Neural cell (in vitro differentiated cells): ENCODE measurements at regions not wholly inside any gene's neighbourhood (a gene's known extent, or its start where the extent isn't known, plus 50 kb on each side); places are given as distances from the start of the nearest gene placed in this dataset.
"Not testable (repeated sequence)": the region's sequence is repeated elsewhere in the genome, so short reads cannot be mapped to it uniquely, and the experiment has no call there.

Source experiments
- H2AFZ ChIP-seq: fragments of 200-600, 300-800 bp; sonication (generic), shearing (Covaris generic); 2 replicates; pipeline ENCODE4 v1.6.0; 2014; ENCODE audit warnings: low read depth, mild to moderate bottlenecking, antibody characterized with exemption, low read length, moderate library complexity
- H3F3A ChIP-seq: fragments of 200-600 bp; shearing (Covaris generic); 2 replicates; pipeline ENCODE4 v1.6.1; 2016; ENCODE audit warnings: mild to moderate bottlenecking, moderate library complexity, mixed read lengths, antibody characterized with exemption, low read length; ENCODE audit not compliant: insufficient read depth, poor library complexity, severe bottlenecking
- H3K27ac ChIP-seq: fragments of 200-600, 300-800 bp; sonication (generic), shearing (Covaris generic); 2 replicates; pipeline ENCODE4 v1.5.1; 2014; ENCODE audit warnings: mild to moderate bottlenecking, low read length, moderate library complexity
- H3K27me3 ChIP-seq: fragments of 300-800, 200-600 bp; sonication (generic), shearing (Covaris generic); 2 replicates; pipeline ENCODE4 v1.6.0; 2014; ENCODE audit warnings: mild to moderate bottlenecking, low read depth, low read length, moderate library complexity; ENCODE audit not compliant: insufficient read depth
- H3K36me3 ChIP-seq: fragments of 300-800, 200-600 bp; sonication (generic), shearing (Covaris generic); 2 replicates; pipeline ENCODE4 v1.5.1; 2014; ENCODE audit warnings: mild to moderate bottlenecking, antibody characterized with exemption, low read length, moderate library complexity; ENCODE audit not compliant: insufficient read depth
- H3K4me2 ChIP-seq: fragments of 300-800, 200-600 bp; sonication (generic), shearing (Covaris generic); 2 replicates; pipeline ENCODE4 v1.6.0; 2014; ENCODE audit warnings: mild to moderate bottlenecking, low read length
- H3K4me3 ChIP-seq: fragments of 300-800, 200-600 bp; sonication (generic), shearing (Covaris generic); 2 replicates; pipeline ENCODE4 v1.5.1; 2014; ENCODE audit warnings: mild to moderate bottlenecking, low read length, moderate library complexity
- H3K79me2 ChIP-seq: fragments of 200-600 bp; shearing (Covaris generic); replicated peaks from 2 replicates; pipeline ENCODE4 v1.6.0; 2014; ENCODE audit warnings: mild to moderate bottlenecking, low read length, moderate library complexity; ENCODE audit not compliant: insufficient read depth
- H3K9ac ChIP-seq: fragments of 300-800, 200-600 bp; sonication (generic), shearing (Covaris generic); 2 replicates; pipeline ENCODE4 v1.6.1; 2016; ENCODE audit warnings: mild to moderate bottlenecking, low read length, mixed read lengths
- H3K9me2 ChIP-seq: fragments of 200-600 bp; shearing (Covaris generic); 2 replicates; pipeline ENCODE4 v1.6.1; 2016; ENCODE audit warnings: mild to moderate bottlenecking, low read length, mixed read lengths; ENCODE audit not compliant: insufficient read depth
- H3K9me3 ChIP-seq: fragments of 200-600, 300-800 bp; sonication (generic), shearing (Covaris generic); 2 replicates; pipeline ENCODE4 v1.6.1; 2016; ENCODE audit warnings: mild to moderate bottlenecking, mixed run types, low read length, moderate library complexity, mixed read lengths
- H4K20me1 ChIP-seq: fragments of 200-600 bp; shearing (Covaris generic); 2 replicates; pipeline ENCODE4 v1.6.1; 2016; ENCODE audit warnings: mild to moderate bottlenecking, mixed run types; ENCODE audit not compliant: insufficient read depth
- EP300 ChIP-seq: fragments of 450-650 bp; conservative IDR thresholded peaks from 2 replicates; pipeline ENCODE4 v1.6.1; 2014; ENCODE audit warnings: antibody characterized with exemption, mild to moderate bottlenecking, moderate library complexity; ENCODE audit not compliant: poor library complexity, severe bottlenecking
- EZH2 ChIP-seq: fragments of 200-600, 300-800 bp; shearing (Covaris generic), sonication (generic); IDR thresholded peaks from 2 replicates; pipeline ENCODE4 v1.6.1; 2014; ENCODE audit warnings: antibody characterized with exemption, low read length, borderline replicate concordance, mild to moderate bottlenecking; ENCODE audit not compliant: insufficient read depth, poor library complexity, severe bottlenecking
- MXI1 ChIP-seq: fragments of 450-650 bp; conservative IDR thresholded peaks from 2 replicates; pipeline ENCODE4 v1.6.1; 2014; ENCODE audit warnings: antibody characterized with exemption, mild to moderate bottlenecking; ENCODE audit not compliant: poor library complexity, severe bottlenecking
- POLR2AphosphoS5 ChIP-seq: IDR thresholded peaks from 2 replicates; pipeline ENCODE4 v1.6.1; 2012
- RAD21 ChIP-seq: fragments of 450-650 bp; conservative IDR thresholded peaks from 2 replicates; pipeline ENCODE4 v1.6.1; 2014; ENCODE audit warnings: antibody characterized with exemption, mild to moderate bottlenecking, moderate library complexity
- SMC3 ChIP-seq: fragments of 450-650 bp; conservative IDR thresholded peaks from 2 replicates; pipeline ENCODE4 v1.6.1; 2014; ENCODE audit warnings: antibody characterized with exemption, mild to moderate bottlenecking, moderate library complexity; ENCODE audit not compliant: poor library complexity
- TAF1 ChIP-seq: IDR thresholded peaks from 2 replicates; pipeline ENCODE4 v1.6.1; 2012; ENCODE audit warnings: low read depth
- TF ChIP-seq, protein P1 (sequence below): fragments of 450-650 bp; IDR thresholded peaks from 2 replicates; pipeline ENCODE4 v1.5.1; 2014; ENCODE audit warnings: antibody characterized with exemption, mild to moderate bottlenecking, moderate library complexity; ENCODE audit not compliant: poor library complexity, severe bottlenecking
- TF ChIP-seq, protein P2 (sequence below): IDR thresholded peaks from 2 replicates; pipeline ENCODE4 v1.6.1; 2012; ENCODE audit warnings: borderline replicate concordance

DNA sequence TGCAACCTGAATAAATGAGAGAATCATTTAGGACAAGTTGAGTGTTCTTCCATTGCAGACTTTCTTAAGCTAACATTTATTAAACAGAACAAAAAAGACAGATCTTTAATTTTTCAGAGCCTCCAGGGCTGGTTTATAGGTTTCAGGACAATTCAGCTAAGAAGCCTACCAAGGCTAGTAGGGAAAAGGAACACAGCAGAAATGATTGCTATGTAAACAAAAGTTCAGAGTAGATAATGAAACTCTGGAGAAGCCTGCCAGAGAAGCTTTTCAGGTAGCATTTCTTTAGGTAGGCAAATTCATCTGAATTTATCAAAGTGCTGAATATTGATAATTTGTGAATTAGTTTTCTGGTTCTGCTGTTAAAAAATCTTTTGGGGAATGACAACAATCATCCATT lies 264.2 kb downstream of the DEPDC1B start:
- Histone ChIP-seq H3K9me2 (no peaks in the 10 kb centered on the region), H3K27ac (no peak overlapping the region), H3K4me2 (no peak overlapping the region), H2AFZ (no peak overlapping the region), H3K9ac (no peak overlapping the region), H3K27me3 (no peaks in the 10 kb centered on the region), H3K9me3 (no peaks in the 10 kb centered on the region), H3K36me3 (no peaks in the 10 kb centered on the region), H3K79me2 (no peaks in the 10 kb centered on the region), H4K20me1 (no peaks in the 10 kb centered on the region), H3K4me3 (no peak overlapping the region), H3F3A (no peaks in the 10 kb centered on the region)
- TF ChIP-seq EZH2 (no peak), EP300 (no peak), RAD21 (no peak), TAF1 (no peak), MXI1 (no peak), SMC3 (no peak), POLR2AphosphoS5 (no peak)
- TF ChIP-seq, protein P1, sequence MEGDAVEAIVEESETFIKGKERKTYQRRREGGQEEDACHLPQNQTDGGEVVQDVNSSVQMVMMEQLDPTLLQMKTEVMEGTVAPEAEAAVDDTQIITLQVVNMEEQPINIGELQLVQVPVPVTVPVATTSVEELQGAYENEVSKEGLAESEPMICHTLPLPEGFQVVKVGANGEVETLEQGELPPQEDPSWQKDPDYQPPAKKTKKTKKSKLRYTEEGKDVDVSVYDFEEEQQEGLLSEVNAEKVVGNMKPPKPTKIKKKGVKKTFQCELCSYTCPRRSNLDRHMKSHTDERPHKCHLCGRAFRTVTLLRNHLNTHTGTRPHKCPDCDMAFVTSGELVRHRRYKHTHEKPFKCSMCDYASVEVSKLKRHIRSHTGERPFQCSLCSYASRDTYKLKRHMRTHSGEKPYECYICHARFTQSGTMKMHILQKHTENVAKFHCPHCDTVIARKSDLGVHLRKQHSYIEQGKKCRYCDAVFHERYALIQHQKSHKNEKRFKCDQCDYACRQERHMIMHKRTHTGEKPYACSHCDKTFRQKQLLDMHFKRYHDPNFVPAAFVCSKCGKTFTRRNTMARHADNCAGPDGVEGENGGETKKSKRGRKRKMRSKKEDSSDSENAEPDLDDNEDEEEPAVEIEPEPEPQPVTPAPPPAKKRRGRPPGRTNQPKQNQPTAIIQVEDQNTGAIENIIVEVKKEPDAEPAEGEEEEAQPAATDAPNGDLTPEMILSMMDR = no peak
- TF ChIP-seq, protein P2, sequence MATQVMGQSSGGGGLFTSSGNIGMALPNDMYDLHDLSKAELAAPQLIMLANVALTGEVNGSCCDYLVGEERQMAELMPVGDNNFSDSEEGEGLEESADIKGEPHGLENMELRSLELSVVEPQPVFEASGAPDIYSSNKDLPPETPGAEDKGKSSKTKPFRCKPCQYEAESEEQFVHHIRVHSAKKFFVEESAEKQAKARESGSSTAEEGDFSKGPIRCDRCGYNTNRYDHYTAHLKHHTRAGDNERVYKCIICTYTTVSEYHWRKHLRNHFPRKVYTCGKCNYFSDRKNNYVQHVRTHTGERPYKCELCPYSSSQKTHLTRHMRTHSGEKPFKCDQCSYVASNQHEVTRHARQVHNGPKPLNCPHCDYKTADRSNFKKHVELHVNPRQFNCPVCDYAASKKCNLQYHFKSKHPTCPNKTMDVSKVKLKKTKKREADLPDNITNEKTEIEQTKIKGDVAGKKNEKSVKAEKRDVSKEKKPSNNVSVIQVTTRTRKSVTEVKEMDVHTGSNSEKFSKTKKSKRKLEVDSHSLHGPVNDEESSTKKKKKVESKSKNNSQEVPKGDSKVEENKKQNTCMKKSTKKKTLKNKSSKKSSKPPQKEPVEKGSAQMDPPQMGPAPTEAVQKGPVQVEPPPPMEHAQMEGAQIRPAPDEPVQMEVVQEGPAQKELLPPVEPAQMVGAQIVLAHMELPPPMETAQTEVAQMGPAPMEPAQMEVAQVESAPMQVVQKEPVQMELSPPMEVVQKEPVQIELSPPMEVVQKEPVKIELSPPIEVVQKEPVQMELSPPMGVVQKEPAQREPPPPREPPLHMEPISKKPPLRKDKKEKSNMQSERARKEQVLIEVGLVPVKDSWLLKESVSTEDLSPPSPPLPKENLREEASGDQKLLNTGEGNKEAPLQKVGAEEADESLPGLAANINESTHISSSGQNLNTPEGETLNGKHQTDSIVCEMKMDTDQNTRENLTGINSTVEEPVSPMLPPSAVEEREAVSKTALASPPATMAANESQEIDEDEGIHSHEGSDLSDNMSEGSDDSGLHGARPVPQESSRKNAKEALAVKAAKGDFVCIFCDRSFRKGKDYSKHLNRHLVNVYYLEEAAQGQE = no peak

DNA sequence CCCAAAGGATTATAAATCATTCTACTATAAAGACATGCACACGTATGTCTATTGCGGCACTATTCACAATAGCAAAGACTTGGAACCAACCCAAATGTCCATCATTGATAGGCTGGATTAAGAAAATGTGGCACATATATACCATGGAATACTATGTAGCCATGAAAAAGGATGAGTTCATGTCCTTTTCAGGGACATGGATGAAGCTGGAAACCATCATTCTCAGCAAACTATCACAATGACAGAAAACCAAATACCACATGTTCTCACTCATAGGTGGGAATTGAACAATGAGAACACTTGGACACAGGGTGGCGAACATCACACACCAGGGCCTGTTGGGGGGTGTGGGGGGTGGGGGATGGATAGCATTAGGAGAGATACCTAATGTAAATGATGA lies 273.8 kb downstream of the DEPDC1B start:
- H3K27me3 ChIP-seq, H3K9me2 ChIP-seq, H2AFZ ChIP-seq, H3K27ac ChIP-seq, H3K79me2 ChIP-seq, H3K9ac ChIP-seq, H3K36me3 ChIP-seq, H3K9me3 ChIP-seq, H3K4me3 ChIP-seq, H4K20me1 ChIP-seq, H3K4me2 ChIP-seq, H3F3A ChIP-seq: not testable (repeated sequence)

DNA sequence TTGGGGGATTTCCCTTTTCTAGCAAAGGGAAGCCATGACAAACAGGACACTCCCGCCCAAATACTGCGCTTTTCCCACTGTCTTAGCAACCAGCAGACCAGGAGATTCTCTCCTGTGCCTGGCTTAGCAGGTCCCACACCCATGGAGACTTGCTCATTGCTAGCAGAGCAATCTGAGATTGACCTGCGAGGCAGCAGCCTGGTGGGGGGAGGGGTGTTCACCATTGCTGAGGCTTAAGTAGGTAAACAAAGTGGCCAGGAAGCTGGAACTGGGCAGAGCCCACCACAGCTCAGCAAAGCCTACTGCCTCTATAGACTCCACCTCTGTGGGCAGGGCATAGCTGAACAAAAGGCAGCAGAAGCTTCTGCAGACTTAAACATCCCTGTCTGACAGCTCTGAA lies 279.2 kb downstream of the DEPDC1B start:
- not testable (repeated sequence) for H3K4me3 ChIP-seq, H2AFZ ChIP-seq, H3K9me2 ChIP-seq, H3K79me2 ChIP-seq, H3F3A ChIP-seq, H3K27me3 ChIP-seq, H4K20me1 ChIP-seq, H3K4me2 ChIP-seq, H3K36me3 ChIP-seq, H3K9me3 ChIP-seq, H3K9ac ChIP-seq, H3K27ac ChIP-seq
